ENCODE measurements at regions not wholly inside any gene's neighbourhood (a gene's known extent, or its start where the extent isn't known, plus 50 kb on each side); places are given as distances from the start of the nearest gene placed in this dataset.

- TF ChIP-seq CTCF (IDR thresholded peaks at IDR 0.05) (no peak), JUN (IDR thresholded peaks at IDR 0.05) (no peak), EP300 (IDR thresholded peaks at IDR 0.05) (no peak), KDM5A (IDR thresholded peaks at IDR 0.05) (no peak), HOXB5 (CRISPR knock-in tag; IDR thresholded peaks at IDR 0.05) (no peak), GATA3 (IDR thresholded peaks at IDR 0.05; ENCODE audit: borderline replicate concordance) (no peak), KDM1A (IDR thresholded peaks at IDR 0.05; ENCODE audit: low read depth) (no peak), POLR2AphosphoS2 (conservative IDR thresholded peaks at IDR 0.05; ENCODE audit: low read length) (no peak), REST (IDR thresholded peaks at IDR 0.05) (no peak), POLR2A (IDR thresholded peaks at IDR 0.05; ENCODE audit: low read length) (no peak)
These were observed 136.0 kb downstream of the SLITRK2 start for GRCh38 chrX:145953628-145954027.

All from A549 (cell line).